SU-DHL-6 (cell line): ENCODE measurements at regions not wholly inside any gene's neighbourhood (a gene's known extent, or its start where the extent isn't known, plus 50 kb on each side); places are given as distances from the start of the nearest gene placed in this dataset.

ENCODE experiments used
- H2AFZ ChIP-seq: fragments of 200-600 bp; sonication (generic); 2 replicates; pipeline ENCODE4 v1.6.1; 2014; ENCODE audit warnings: low read depth, mild to moderate bottlenecking, moderate library complexity, mixed read lengths, antibody characterized with exemption, low read length; ENCODE audit not compliant: severe bottlenecking
- H3F3A ChIP-seq: fragments of 200-600 bp; shearing (Covaris generic); 2 replicates; pipeline ENCODE4 v1.6.0; 2016; ENCODE audit warnings: antibody characterized with exemption, mild to moderate bottlenecking; ENCODE audit not compliant: insufficient read depth
- H3K27ac ChIP-seq: fragments of 200-600 bp; sonication (generic); 2 replicates; pipeline ENCODE4 v1.5.1; 2016; ENCODE audit warnings: low read depth, mild to moderate bottlenecking, low read length, moderate library complexity, mixed read lengths
- H3K27me3 ChIP-seq: fragments of 200-600 bp; sonication (generic), shearing (Covaris generic); 2 replicates; pipeline ENCODE4 v1.6.0; 2014; ENCODE audit warnings: mild to moderate bottlenecking, low read length
- H3K36me3 ChIP-seq: fragments of 200-600 bp; sonication (generic); 2 replicates; pipeline ENCODE4 v1.6.1; 2014; ENCODE audit warnings: mild to moderate bottlenecking, low read length, mixed read lengths
- H3K4me2 ChIP-seq: fragments of 300-600, 200-600 bp; shearing (Covaris generic), sonication (generic); 2 replicates; pipeline ENCODE4 v1.6.0; 2014; ENCODE audit warnings: low read length, low read depth, mild to moderate bottlenecking; ENCODE audit not compliant: poor library complexity, severe bottlenecking
- H3K4me3 ChIP-seq: fragments of 200-600 bp; sonication (generic); 2 replicates; pipeline ENCODE4 v1.5.1; 2014; ENCODE audit warnings: antibody characterized with exemption, low read length, mild to moderate bottlenecking, mixed read lengths; ENCODE audit not compliant: insufficient read depth, poor library complexity, severe bottlenecking
- H3K79me2 ChIP-seq: fragments of 200-600 bp; sonication (generic); 2 replicates; pipeline ENCODE4 v1.6.1; 2014; ENCODE audit warnings: mild to moderate bottlenecking, low read length, moderate library complexity; ENCODE audit not compliant: insufficient read depth
- H3K9ac ChIP-seq: fragments of 200-600 bp; sonication (generic); 2 replicates; pipeline ENCODE4 v1.7.0; 2014; ENCODE audit warnings: mild to moderate bottlenecking, low read length
- H3K9me2 ChIP-seq: fragments of 200-600 bp; sonication (generic); replicated peaks from 2 replicates; pipeline ENCODE4 v1.6.1; 2014; ENCODE audit warnings: low read length; ENCODE audit not compliant: insufficient read depth
- H3K9me3 ChIP-seq: fragments of 200-600 bp; sonication (generic); 2 replicates; pipeline ENCODE4 v1.6.1; 2014; ENCODE audit warnings: low read length, mixed read lengths; ENCODE audit not compliant: insufficient read depth
- H4K20me1 ChIP-seq: fragments of 200-600 bp; sonication (generic); 2 replicates; pipeline ENCODE4 v1.6.1; 2014; ENCODE audit warnings: low read depth, mild to moderate bottlenecking, antibody characterized with exemption, low read length, moderate library complexity, mixed read lengths
- CTCF ChIP-seq: fragments of 200-600 bp; sonication (generic); IDR thresholded peaks from one replicate; pipeline ENCODE4 v1.5.1; 2017; ENCODE audit warnings: antibody characterized with exemption, mild to moderate bottlenecking, low read length, moderate library complexity; ENCODE audit not compliant: insufficient read depth, poor library complexity, severe bottlenecking
- EZH2phosphoT487 ChIP-seq: fragments of 200-600 bp; sonication (generic), shearing (Covaris generic); conservative IDR thresholded peaks from 2 replicates; pipeline ENCODE4 v1.6.1; 2018; ENCODE audit warnings: mild to moderate bottlenecking, antibody characterized with exemption, low read length, moderate library complexity, mixed read lengths

- no peaks in the 10 kb centered on the region for H3K27me3 ChIP-seq
- H3K9ac ChIP-seq: no peak overlapping the region
- no peak overlapping the region for H3K4me2 ChIP-seq
- H3K4me3 ChIP-seq: no peak overlapping the region
- no peaks in the 10 kb centered on the region for H3K79me2 ChIP-seq
- H2AFZ ChIP-seq: no peak overlapping the region
- H3F3A ChIP-seq: no peaks in the 10 kb centered on the region
- no peaks in the 10 kb centered on the region for H4K20me1 ChIP-seq
- no peaks in the 10 kb centered on the region for H3K9me3 ChIP-seq
- H3K36me3 ChIP-seq: no peaks in the 10 kb centered on the region
- H3K27ac ChIP-seq: no peak overlapping the region
- no peaks in the 10 kb centered on the region for H3K9me2 ChIP-seq
- no peak for TF ChIP-seq EZH2phosphoT487
- no peak for TF ChIP-seq CTCF
Measured at GRCh38 chr20:24063100-24063499, 74.5 kb upstream of the GGTLC1 start.

DNA sequence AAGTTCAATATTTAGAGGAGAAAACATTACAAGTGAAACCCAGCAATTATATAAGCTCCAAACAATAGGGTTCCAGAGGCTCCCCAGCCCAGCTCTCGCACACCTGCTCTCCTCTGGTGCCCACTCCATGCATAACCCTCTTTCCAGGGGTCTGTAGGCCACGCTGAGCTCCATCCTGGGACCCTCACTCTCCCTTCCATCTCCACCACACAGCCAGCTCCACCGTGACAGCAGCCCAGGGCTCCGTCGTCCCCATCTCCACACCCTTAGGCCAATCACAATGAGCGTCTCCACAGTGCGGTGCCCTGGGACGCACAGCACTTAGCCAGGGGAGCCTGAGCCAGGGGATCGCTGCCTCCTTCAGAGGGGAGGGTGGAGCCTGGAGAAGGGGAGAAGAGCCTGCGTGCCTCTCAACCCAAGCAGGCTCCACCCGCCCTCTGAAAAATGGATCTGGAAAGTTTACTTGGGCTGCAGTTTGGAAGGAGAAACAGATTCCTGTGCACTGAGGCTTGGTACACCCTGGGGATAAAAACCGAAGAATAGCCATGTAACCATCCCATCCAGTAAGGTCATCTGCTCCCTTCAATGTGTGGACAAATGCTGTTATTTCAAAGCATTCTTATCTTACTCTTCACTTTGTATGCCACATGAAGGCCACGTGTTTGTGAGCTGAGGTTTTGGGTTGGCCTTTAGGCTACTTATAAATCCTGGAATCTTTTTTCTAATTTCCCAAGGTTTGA, 72.4 kb upstream of the GGTLC1 start:
- H4K20me1 ChIP-seq: no peaks in the 10 kb centered on the region
- H3K9me3 ChIP-seq: no peaks in the 10 kb centered on the region
- no peaks in the 10 kb centered on the region for H3K9me2 ChIP-seq
- no peak overlapping the region for H3K9ac ChIP-seq
- no peak overlapping the region for H3K4me2 ChIP-seq
- H3K27ac ChIP-seq: no peak overlapping the region
- no peaks in the 10 kb centered on the region for H3K27me3 ChIP-seq
- H2AFZ ChIP-seq: no peak overlapping the region
- H3F3A ChIP-seq: no peaks in the 10 kb centered on the region
- H3K36me3 ChIP-seq: no peaks in the 10 kb centered on the region
- TF ChIP-seq CTCF: no peak
- no peak for TF ChIP-seq EZH2phosphoT487
- no peaks in the 10 kb centered on the region for H3K79me2 ChIP-seq
- H3K4me3 ChIP-seq: no peak overlapping the region

DNA sequence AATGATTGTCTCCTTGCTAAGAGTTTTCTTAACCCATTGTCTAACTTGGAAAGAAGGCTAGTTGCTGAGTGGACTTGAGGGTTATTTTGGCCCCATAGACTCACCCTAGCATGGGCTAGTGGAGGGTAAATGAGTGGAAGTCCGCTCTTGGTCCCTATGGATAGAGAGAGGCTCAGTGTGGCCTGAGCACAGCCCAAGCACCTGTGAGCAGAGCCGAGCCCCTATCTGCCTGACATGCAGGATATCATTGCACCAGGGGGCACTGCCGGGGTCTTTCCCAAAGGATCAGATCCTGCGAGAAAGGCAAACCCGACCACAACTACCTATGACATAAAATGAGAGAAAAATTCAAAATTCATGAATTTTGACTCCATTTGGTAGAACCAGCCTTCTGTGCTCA, 70.6 kb upstream of the GGTLC1 start:
- Histone ChIP-seq H3K27me3 (no peaks in the 10 kb centered on the region; the same call in 1 of the 2 replicates), H3F3A (no peaks in the 10 kb centered on the region), H3K4me2 (no peak overlapping the region), H4K20me1 (no peaks in the 10 kb centered on the region), H3K4me3 (no peak overlapping the region), H2AFZ (no peak overlapping the region), H3K9ac (no peak overlapping the region), H3K27ac (no peak overlapping the region), H3K9me3 (no peaks in the 10 kb centered on the region), H3K79me2 (no peaks in the 10 kb centered on the region), H3K9me2 (no peaks in the 10 kb centered on the region), H3K36me3 (no peaks in the 10 kb centered on the region)
- TF ChIP-seq EZH2phosphoT487: no peak
- no peak for TF ChIP-seq CTCF
